AG04450 (cell line): ENCODE measurements at regions not wholly inside any gene's neighbourhood (a gene's known extent, or its start where the extent isn't known, plus 50 kb on each side); places are given as distances from the start of the nearest gene placed in this dataset.
A peak's percentile ranks its signal among the peaks of the same experiment; 100 is the strongest.

Experiments used
- CTCF ChIA-PET: fragments of 300-600, 350-600 bp; formaldehyde crosslinking; extraction: SDS; loops from one replicate; lab custom pipeline; 2022; ENCODE audit warnings: antibody characterized with exemption, inconsistent platforms; lab: Charles Lee
- POLR2A ChIA-PET: fragments of 350-600 bp; formaldehyde crosslinking; extraction: SDS; loops from one replicate; lab custom pipeline; 2021; ENCODE audit warnings: antibody characterized with exemption, inconsistent platforms; lab: Yijun Ruan, JAX
- DNase-seq: peaks from one replicate; pipeline ENCODE4 v3.0.0-alpha.2; 2011; ENCODE audit warnings: low read depth, low spot score
- H3K27ac ChIP-seq: one replicate; pipeline ENCODE4 v1.5.1; 2012; ENCODE audit warnings: low read depth, low read length, control low read depth
- H3K27me3 ChIP-seq: one replicate; pipeline ENCODE4 v1.6.0; 2012; ENCODE audit warnings: low read length; ENCODE audit not compliant: control insufficient read depth, insufficient read depth
- H3K4me3 ChIP-seq: 2 replicates; pipeline ENCODE4 v1.5.1; 2011; ENCODE audit warnings: mild to moderate bottlenecking, low read depth, low read length, control low read depth
- H3K9me3 ChIP-seq: 2 replicates; pipeline ENCODE4 v1.5.1; 2012; ENCODE audit warnings: low read length; ENCODE audit not compliant: control insufficient read depth, insufficient read depth
- TF ChIP-seq, protein P1 (sequence below): IDR thresholded peaks from 2 replicates; pipeline ENCODE4 v1.5.1; 2011; ENCODE audit warnings: low read depth, low read length, control low read depth, inconsistent platforms

- DNase-seq: no peak
- no peak overlapping the region for H3K4me3 ChIP-seq
- TF ChIP-seq, protein P1, sequence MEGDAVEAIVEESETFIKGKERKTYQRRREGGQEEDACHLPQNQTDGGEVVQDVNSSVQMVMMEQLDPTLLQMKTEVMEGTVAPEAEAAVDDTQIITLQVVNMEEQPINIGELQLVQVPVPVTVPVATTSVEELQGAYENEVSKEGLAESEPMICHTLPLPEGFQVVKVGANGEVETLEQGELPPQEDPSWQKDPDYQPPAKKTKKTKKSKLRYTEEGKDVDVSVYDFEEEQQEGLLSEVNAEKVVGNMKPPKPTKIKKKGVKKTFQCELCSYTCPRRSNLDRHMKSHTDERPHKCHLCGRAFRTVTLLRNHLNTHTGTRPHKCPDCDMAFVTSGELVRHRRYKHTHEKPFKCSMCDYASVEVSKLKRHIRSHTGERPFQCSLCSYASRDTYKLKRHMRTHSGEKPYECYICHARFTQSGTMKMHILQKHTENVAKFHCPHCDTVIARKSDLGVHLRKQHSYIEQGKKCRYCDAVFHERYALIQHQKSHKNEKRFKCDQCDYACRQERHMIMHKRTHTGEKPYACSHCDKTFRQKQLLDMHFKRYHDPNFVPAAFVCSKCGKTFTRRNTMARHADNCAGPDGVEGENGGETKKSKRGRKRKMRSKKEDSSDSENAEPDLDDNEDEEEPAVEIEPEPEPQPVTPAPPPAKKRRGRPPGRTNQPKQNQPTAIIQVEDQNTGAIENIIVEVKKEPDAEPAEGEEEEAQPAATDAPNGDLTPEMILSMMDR: no peak
- no peak overlapping the region for H3K27ac ChIP-seq
- no peaks in the 10 kb centered on the region for H3K9me3 ChIP-seq
- peaks cover 3% of the 10 kb centered on the region for H3K27me3 ChIP-seq
- ChIA-PET POLR2A (no interaction called here), CTCF (no interaction called here)
These were observed 299.4 kb downstream of the LPIN1 start for GRCh38 chr2:12045864-12046291.

- peaks cover 3% of the 10 kb centered on the region for H3K27me3 ChIP-seq
- TF ChIP-seq, protein P1: no peak
- H3K4me3 ChIP-seq: no peak overlapping the region
- CTCF ChIA-PET: no interaction called here
- POLR2A ChIA-PET: no interaction called here
- H3K9me3 ChIP-seq: no peaks in the 10 kb centered on the region
- H3K27ac ChIP-seq: no peak overlapping the region
- peak; percentile 26 for DNase-seq
These were observed 300.2 kb downstream of the LPIN1 start for GRCh38 chr2:12046641-12047040.

DNA sequence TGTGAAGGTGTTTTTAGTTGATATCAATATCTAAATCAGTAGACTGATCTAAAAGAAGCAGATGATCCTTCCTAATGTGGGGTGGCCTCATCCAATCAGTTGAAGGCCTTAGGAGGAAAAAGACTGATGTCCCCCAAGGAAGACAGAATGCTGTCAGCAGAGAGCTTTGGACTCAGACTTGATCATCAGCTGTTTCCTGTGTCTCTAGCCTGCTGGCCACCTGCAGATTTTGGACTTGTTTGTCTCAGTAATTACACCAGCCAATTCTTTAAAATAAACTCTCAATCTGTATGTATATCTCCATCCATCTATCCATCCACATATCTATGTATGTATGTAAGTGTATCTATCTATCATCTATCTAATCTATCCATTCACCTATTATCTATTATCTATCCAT is 301.3 kb downstream of the LPIN1 start:
- no peak overlapping the region for H3K4me3 ChIP-seq
- TF ChIP-seq, protein P1: no peak
- DNase-seq: no peak
- CTCF ChIA-PET: no interaction called here
- H3K27ac ChIP-seq: no peak overlapping the region
- peaks cover 3% of the 10 kb centered on the region for H3K27me3 ChIP-seq
- H3K9me3 ChIP-seq: no peaks in the 10 kb centered on the region
- POLR2A ChIA-PET: no interaction called here

GRCh38 chr2:12048550-12048949 is 302.1 kb downstream of the LPIN1 start:
- TF ChIP-seq, protein P1: no peak; the same call in 1 of the 2 replicates
- no peak overlapping the region for H3K4me3 ChIP-seq
- POLR2A ChIA-PET: no interaction called here
- H3K9me3 ChIP-seq: no peaks in the 10 kb centered on the region
- CTCF ChIA-PET: no interaction called here
- no peak for DNase-seq
- H3K27ac ChIP-seq: no peak overlapping the region
- peaks cover 3% of the 10 kb centered on the region for H3K27me3 ChIP-seq

DNA sequence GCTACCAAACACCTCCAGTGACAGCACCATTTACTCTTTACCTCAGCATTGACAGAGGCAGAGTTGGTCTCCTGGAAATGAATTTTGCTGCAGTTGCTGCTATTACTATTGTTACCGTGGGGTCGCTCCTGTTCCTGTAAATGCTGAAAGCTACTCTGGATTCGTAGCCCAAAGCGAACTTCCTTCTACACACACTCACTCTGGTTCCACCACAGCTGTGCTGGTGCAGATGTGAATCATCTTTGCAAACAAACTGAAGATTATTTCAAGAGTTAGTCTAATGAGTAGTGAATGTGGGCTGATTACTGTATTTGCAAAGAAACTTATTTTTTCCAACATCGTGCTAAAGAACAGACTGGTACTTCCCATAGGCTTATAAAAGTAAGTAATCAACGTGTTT is 304.0 kb downstream of the LPIN1 start:
- Histone ChIP-seq H3K9me3 (peaks cover 3% of the 10 kb centered on the region; the same call in 1 of the 2 replicates), H3K27ac (no peak overlapping the region), H3K4me3 (no peak overlapping the region), H3K27me3 (no peaks in the 10 kb centered on the region)
- DNase-seq: peak; percentile 65
- POLR2A ChIA-PET: no interaction called here
- CTCF ChIA-PET: interaction anchor here (0.7 kb wide), 1 partner anchor 16 kb away, joined by 3 read pairs; no protein-coding TSS in a partner anchor
- TF ChIP-seq, protein P1: peak; percentile 33; the same call in 1 of the 2 replicates
